Activated T-helper 2 cell treated with anti-CD3 and anti-CD28 coated beads, Interferon-gamma antibody, Interleukin-2, Interleukin-4, amounts not matched to agents 10 μg/mL and 5 μg/mL and 100 μg/mL, durations not matched to agents 14 hours and 24 hours and 36 hours (primary cell): ENCODE measurements at regions not wholly inside any gene's neighbourhood (a gene's known extent, or its start where the extent isn't known, plus 50 kb on each side); places are given as distances from the start of the nearest gene placed in this dataset.
"Not testable (repeated sequence)": the region's sequence is repeated elsewhere in the genome, so short reads cannot be mapped to it uniquely, and the experiment has no call there.

Experiments used
- DNase-seq: peaks from one replicate; pipeline ENCODE4 v3.0.0; 2021; ENCODE audit warnings: low spot score
- H3K27ac Mint-ChIP-seq: one replicate; pipeline ENCODE4 v1.8.0; 2021; ENCODE audit warnings: mixed read lengths
- H3K27me3 Mint-ChIP-seq: one replicate; pipeline ENCODE4 v1.8.0; 2021; ENCODE audit warnings: low read depth, mixed read lengths
- H3K36me3 Mint-ChIP-seq: one replicate; pipeline ENCODE4 v1.8.0; 2021; ENCODE audit warnings: low read depth, mixed read lengths
- H3K4me1 Mint-ChIP-seq: one replicate; pipeline ENCODE4 v1.8.0; 2021; ENCODE audit warnings: low read depth, mixed read lengths
- H3K4me3 Mint-ChIP-seq: one replicate; pipeline ENCODE4 v1.8.0; 2021; ENCODE audit warnings: low read depth, mild to moderate bottlenecking, moderate library complexity, mixed read lengths
- H3K9me3 Mint-ChIP-seq: one replicate; pipeline ENCODE4 v1.8.0; 2021; ENCODE audit warnings: mixed read lengths
- intact Hi-C: fragments of 100-400 bp; cut with micrococcal nuclease; formaldehyde crosslinking; loops from one replicate; pipeline ENCODE4 v1.15.1; 2023

DNA sequence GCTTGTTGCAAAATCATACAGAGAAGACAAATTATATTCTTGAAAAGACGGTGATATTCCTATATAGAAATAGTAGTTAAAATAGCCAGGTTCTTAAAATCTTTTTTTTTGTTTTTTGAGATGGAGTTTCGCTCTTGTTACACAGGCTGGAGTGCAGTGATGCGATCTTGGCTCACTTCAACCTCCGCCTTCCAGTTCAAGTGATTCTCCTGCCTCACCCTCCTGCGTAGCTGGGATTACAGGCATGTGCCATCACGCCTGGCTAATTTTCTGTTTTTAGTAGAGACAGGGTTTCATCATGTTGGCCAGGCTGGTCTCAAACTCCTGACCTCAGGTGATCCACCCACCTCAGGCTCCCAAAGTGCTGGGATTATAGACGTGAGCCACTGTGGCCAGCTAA, 257.9 kb upstream of the CELF2 start:
- DNase-seq, H3K9me3 Mint-ChIP-seq, H3K27ac Mint-ChIP-seq, H3K4me1 Mint-ChIP-seq, H3K4me3 Mint-ChIP-seq, H3K36me3 Mint-ChIP-seq, H3K27me3 Mint-ChIP-seq, intact Hi-C loops: not testable (repeated sequence)

DNA sequence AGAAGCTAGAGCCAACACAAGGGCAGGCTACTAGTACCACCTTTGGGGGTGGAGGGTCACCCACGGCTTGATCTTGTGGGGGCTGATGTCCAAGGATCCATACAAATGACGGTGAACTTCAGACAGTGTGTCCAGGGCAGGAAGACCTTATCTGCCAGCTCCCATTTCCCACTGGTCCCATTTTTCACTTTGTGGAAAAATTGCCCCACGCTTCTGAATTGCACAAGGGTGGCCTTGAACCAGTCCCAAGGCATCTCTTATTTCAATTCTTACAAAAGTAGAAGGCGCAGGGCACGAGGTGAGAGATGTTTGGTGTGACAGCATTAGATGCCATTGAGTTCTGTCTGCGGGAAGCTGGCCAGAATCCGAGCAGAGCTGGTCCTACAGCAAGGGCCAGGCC, 252.7 kb upstream of the CELF2 start:
- no peak for DNase-seq
- no peak overlapping the region for H3K4me3 Mint-ChIP-seq
- intact Hi-C loops = no loop called here
- H3K27me3 Mint-ChIP-seq = peaks cover 1% of the 10 kb centered on the region
- H3K4me1 Mint-ChIP-seq = no peaks in the 10 kb centered on the region
- no peak overlapping the region for H3K27ac Mint-ChIP-seq
- H3K36me3 Mint-ChIP-seq = no peaks in the 10 kb centered on the region
- no peaks in the 10 kb centered on the region for H3K9me3 Mint-ChIP-seq

DNA sequence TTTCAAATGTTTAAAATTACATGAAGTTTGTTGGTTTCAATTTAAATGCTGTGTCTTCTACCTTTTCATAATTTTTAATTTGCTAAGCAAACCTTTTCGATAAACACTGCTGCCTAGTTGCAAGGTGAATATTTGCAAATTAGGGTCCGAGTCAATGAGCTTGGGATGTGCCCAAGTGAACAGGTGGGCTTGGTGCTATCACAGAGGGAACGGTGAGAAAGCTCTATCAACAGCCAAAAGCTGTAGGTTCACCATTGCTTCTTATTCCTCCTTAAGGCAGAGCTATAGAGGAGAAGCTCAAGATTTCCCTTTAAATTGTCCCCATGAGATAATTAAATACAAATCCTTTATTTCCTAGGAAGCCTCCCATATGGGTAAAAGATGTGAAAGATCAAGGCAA, 245.3 kb upstream of the CELF2 start:
- Mint-ChIP-seq H3K9me3 (no peaks in the 10 kb centered on the region), H3K4me1 (no peaks in the 10 kb centered on the region), H3K27me3 (no peaks in the 10 kb centered on the region), H3K27ac (no peak overlapping the region), H3K4me3 (no peak overlapping the region), H3K36me3 (no peaks in the 10 kb centered on the region)
- intact Hi-C loops = no loop called here
- DNase-seq = no peak

DNA sequence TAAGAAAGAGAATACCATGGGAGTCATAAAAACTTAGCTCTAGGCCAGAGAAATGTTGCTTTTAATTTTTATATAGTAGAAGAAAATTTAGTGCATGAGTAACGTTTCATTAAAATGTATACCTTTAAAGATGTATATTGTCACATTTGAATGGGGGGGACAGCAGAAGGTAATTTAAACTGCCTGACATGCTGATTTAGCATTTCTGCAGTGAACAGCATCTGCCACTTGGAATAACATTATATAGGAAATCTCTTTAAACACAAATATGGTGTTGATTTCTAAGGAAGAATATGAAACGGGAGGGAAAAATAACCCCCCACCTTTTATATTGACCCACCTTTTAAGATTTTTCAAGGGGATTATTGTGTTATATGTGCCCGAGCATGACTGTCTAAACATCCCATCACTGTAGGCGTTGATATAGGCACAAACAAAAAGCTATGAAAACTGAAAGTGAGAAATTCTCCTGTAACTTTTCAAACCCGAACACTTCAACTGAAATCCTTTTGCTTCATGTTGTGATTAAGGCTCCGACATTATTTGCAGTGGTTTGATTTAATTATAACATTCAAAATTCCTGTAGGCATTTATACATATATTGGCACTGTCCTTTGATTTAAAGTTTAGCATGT, 244.7 kb upstream of the CELF2 start:
- Mint-ChIP-seq H3K27ac (no peak overlapping the region), H3K27me3 (no peaks in the 10 kb centered on the region)

DNA sequence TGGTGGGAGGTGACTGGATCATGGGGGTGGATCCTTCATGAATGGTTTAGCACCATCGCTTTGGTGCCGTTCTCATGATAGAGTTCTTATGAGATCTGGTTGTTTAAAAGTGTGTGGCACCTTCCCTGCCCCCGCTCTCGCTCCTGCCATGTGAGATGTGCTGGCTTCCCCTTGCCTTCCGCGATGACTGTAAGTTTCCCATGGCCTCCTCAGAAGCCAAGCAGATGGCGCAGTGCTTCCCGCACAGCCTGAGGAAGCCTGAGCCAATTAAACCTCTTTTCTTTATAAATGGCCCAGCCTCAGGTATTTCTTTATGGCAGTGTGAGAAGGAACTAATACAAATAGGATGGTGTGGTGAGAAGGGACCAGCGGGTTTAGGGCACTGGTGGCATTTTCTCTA, 243.3 kb upstream of the CELF2 start:
- DNase-seq = no peak
- Mint-ChIP-seq H3K36me3 (no peaks in the 10 kb centered on the region), H3K27ac (no peak overlapping the region), H3K9me3 (no peaks in the 10 kb centered on the region), H3K27me3 (peaks cover 1% of the 10 kb centered on the region), H3K4me3 (no peak overlapping the region), H3K4me1 (no peaks in the 10 kb centered on the region)
- intact Hi-C loops = no loop called here

More for the DNA sequence above, 244.7 kb upstream of the CELF2 start:
- no peak for DNase-seq
- Mint-ChIP-seq H3K4me3 (no peak overlapping the region), H3K9me3 (no peaks in the 10 kb centered on the region), H3K4me1 (no peaks in the 10 kb centered on the region), H3K36me3 (no peaks in the 10 kb centered on the region)
- intact Hi-C loops = no loop called here

DNA sequence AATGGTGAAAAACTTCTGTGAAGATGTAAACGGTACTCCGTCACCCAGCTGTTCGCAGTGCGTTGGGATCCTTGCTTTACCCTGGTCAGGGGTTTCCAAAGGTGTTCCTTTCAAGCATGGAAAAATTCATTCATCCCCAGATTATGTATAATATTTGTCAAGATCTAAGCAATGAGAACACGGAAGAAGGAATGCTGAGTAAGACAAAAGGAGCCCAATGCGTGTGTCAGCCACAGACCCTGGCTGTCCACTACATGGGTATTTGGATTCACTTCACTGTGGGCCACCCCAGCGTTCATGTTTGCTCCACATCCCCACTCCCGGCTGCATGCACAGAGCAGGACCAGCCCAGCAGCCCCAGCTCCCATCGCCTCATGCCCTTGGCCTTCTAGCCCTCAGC, 241.3 kb upstream of the CELF2 start:
- no peak overlapping the region for H3K27ac Mint-ChIP-seq
- H3K4me1 Mint-ChIP-seq = no peaks in the 10 kb centered on the region
- no peak for DNase-seq
- H3K27me3 Mint-ChIP-seq = peaks cover 2% of the 10 kb centered on the region
- no peaks in the 10 kb centered on the region for H3K9me3 Mint-ChIP-seq
- no peak overlapping the region for H3K4me3 Mint-ChIP-seq
- intact Hi-C loops = no loop called here
- no peaks in the 10 kb centered on the region for H3K36me3 Mint-ChIP-seq

DNA sequence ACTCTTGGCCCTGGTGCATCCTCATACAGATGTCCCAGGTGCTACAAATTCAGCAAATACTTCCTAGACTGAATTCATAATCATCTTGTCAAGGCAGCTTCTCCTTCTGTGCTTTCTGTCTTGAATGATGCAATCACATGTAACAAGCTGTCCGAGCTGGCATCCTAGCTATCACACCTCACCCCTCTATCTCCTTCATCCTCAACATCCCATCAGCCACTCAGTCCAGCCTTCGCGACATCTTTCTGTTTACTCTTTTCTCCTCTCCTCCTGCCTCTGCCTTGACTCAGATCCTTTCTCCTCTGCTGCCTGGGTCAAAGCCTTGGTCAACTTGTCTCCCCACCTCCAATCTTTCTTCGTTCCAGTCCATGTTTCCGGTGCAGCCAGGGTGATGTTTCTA, 240.4 kb upstream of the CELF2 start:
- intact Hi-C loops = no loop called here
- Mint-ChIP-seq H3K27ac (no peak overlapping the region), H3K4me3 (no peak overlapping the region), H3K4me1 (no peaks in the 10 kb centered on the region), H3K27me3 (peaks cover 2% of the 10 kb centered on the region), H3K36me3 (no peaks in the 10 kb centered on the region), H3K9me3 (no peaks in the 10 kb centered on the region)
- DNase-seq = no peak

DNA sequence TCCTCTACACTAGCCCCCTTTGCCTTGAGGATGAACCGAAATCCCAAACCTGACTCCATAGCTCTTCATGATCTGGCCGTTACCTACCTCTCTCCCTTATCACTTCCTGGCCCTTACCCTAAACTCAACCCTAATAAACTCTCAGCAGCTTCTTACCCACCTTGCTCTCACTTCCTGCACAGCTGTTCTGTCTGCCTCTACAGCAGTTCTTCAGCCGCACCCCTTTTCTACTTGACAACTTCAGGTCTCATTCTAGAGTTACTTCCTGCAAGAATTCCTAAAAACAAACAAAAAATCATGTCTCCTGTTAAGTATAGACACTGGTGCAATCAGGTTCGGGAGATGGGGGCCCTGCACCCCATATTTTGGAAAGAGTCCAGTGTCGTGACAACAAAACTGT, 239.9 kb upstream of the CELF2 start:
- H3K27ac Mint-ChIP-seq = no peak overlapping the region

DNA sequence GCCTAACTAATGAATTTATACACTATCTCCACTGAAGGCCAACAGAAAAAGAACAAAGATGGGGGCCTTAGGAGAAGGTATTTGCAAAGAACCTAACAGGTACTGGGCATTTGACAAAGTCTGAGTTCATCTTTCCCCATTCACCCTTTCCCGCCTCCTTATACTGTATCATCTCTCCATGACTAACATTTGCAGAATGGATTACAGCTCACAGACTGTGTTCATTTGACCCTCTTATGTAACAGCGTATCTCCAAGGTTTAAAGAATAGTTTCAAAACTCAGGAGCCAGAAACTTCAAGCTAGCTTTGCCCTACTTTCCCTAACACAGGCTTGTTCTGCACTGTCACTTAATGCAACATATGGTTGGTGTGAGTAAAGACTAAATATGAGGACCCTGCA, 238.7 kb upstream of the CELF2 start:
- H3K27ac Mint-ChIP-seq = no peak overlapping the region

More for the DNA sequence above, 239.9 kb upstream of the CELF2 start:
- Mint-ChIP-seq H3K4me3 (no peak overlapping the region), H3K9me3 (no peaks in the 10 kb centered on the region), H3K4me1 (no peaks in the 10 kb centered on the region), H3K27me3 (peaks cover 2% of the 10 kb centered on the region), H3K36me3 (no peaks in the 10 kb centered on the region)
- intact Hi-C loops = no loop called here
- no peak for DNase-seq

DNA sequence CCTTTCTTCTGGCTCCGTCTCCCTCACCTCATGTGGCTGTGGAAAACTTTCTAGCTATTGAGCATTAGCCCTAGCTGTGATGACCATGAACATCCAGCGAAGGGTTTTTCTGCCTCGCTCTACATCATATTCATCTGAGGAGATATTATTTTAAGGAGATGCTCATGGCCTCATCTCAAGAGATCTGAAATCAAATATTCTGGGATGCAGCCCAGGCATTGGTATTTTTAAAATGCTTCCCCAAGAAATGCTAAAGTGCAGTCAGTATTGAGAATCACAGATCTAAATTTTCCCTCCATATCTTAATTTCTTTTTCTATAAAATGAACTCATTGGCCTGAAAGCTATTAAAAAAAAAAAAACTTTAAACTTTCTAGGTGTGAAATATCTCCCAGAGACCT, 238.2 kb upstream of the CELF2 start:
- Mint-ChIP-seq H3K27ac (no peak overlapping the region), H3K4me3 (no peak overlapping the region), H3K27me3 (peaks cover 2% of the 10 kb centered on the region), H3K4me1 (no peaks in the 10 kb centered on the region), H3K9me3 (no peaks in the 10 kb centered on the region), H3K36me3 (no peaks in the 10 kb centered on the region)
- intact Hi-C loops = no loop called here
- DNase-seq = no peak

More for the DNA sequence above, 238.7 kb upstream of the CELF2 start:
- no peaks in the 10 kb centered on the region for H3K9me3 Mint-ChIP-seq
- H3K4me1 Mint-ChIP-seq = no peaks in the 10 kb centered on the region
- peaks cover 2% of the 10 kb centered on the region for H3K27me3 Mint-ChIP-seq
- DNase-seq = no peak
- intact Hi-C loops = no loop called here
- H3K4me3 Mint-ChIP-seq = no peak overlapping the region
- H3K36me3 Mint-ChIP-seq = no peaks in the 10 kb centered on the region

DNA sequence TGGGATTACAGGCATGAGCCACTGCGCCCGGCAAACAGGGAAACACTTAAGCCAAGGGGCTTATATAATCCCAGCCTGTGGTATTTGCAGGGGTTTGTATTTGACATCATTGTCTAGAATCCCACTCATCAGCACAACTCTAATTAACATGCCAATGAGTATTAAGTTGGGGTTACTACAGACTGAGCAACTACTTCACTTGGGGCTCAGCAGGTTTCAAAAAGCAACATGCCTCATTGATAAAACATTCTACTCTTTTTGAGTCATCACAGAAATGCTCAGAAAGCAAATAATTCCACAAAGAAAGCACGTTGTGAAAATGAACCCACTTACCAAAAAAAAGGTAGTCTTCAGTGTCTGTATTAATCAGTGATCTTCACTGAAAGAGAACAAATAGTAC, 236.9 kb upstream of the CELF2 start:
- Mint-ChIP-seq H3K4me3 (no peak overlapping the region), H3K9me3 (no peaks in the 10 kb centered on the region), H3K36me3 (no peaks in the 10 kb centered on the region), H3K4me1 (no peaks in the 10 kb centered on the region), H3K27ac (no peak overlapping the region), H3K27me3 (peaks cover 2% of the 10 kb centered on the region)
- intact Hi-C loops = no loop called here
- DNase-seq = no peak

DNA sequence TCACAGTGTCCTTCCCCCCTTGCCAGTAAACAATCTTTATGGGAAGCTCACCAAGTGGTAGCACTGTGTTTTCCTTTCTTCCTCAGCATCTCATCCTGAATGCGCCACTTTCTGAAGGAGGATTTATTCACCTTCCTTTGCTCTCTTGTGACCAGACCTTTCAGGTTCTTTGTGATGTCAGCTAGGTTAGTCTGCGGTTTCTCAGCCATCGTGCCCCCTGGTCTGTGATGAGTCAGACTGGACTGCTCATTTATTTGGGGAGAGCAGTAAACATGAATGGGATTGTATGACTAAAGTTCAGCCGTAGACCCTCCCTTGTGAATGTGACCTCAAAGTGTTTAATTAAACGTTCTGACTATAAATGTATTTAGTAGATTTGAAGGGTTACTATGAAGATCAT, 235.1 kb upstream of the CELF2 start:
- H3K27me3 Mint-ChIP-seq = peaks cover 2% of the 10 kb centered on the region

DNA sequence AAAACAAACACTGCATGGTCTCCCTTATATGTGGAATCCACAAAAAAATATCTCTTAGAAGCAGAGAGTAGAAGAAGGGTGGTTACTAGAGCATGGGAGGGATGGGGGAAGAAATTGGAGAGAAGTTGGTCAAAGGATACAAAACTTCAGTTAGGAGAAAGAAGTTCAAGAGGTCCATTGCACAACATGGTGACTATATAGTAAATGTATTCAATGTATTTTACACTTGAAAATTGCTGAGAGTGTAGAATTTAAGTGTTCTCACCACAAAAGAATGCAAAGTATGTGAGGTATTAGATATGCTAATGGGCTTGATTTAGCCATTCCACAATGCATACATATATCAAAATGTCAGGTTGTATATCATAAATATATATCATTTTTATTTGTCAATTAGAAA, 232.0 kb upstream of the CELF2 start:
- no peak for DNase-seq
- Mint-ChIP-seq H3K27me3 (peaks cover 4% of the 10 kb centered on the region), H3K36me3 (no peaks in the 10 kb centered on the region), H3K9me3 (no peaks in the 10 kb centered on the region), H3K4me1 (peaks cover 2% of the 10 kb centered on the region), H3K4me3 (no peak overlapping the region), H3K27ac (no peak overlapping the region)
- intact Hi-C loops = no loop called here

More for the DNA sequence above, 235.1 kb upstream of the CELF2 start:
- Mint-ChIP-seq H3K27ac (no peak overlapping the region), H3K36me3 (no peaks in the 10 kb centered on the region), H3K9me3 (no peaks in the 10 kb centered on the region), H3K4me1 (peaks cover 2% of the 10 kb centered on the region), H3K4me3 (no peak overlapping the region)
- no peak for DNase-seq
- intact Hi-C loops = no loop called here
